HG03108 (cell line): ENCODE measurements at regions not wholly inside any gene's neighbourhood (a gene's known extent, or its start where the extent isn't known, plus 50 kb on each side); places are given as distances from the start of the nearest gene placed in this dataset.

Source experiments
- ATAC-seq: cut with Tn5 transposase; IDR thresholded peaks from one replicate; pipeline ENCODE4 v1.9.1; 2021; ENCODE audit warnings: moderate library complexity; ENCODE audit not compliant: unreplicated experiment

DNA sequence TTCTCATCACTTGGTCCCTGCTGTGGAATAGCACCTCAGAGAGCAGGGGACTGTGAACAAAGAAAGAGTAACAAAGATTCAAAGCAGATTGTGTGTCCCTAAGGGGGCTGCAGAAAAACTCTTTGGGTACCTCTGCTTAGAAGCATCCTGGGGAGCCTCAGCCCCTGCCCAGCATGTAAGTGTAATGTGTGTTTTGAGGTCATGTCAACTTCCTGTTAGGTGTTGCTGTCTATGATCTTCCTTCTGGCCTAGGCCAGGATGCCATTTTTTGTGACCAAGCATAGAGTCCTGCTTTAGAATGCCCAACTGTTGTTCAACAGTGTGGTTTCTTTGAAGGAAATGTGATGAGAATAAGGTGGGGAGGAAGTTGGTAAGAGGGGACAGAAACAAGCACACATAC is 77.1 kb upstream of the BCL6 start:
- no peak for ATAC-seq

DNA sequence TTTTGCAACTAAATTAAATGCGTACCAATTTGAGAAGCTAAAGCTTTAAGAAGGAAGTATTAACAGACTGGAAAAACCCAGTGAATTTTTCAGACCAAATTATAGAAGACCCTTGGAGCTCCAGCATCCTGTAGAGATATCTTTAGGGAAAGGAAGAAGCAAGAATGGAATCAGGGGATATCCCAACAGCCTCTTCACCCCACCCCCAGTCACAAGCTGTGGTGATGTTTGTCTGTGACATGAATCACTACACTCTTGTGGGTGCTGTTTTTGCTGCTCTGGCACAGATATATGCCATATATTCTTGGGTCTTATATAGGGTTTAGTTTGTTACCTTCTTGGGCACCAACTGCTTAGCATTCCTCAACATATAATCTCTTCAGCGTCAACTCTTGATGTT is 78.5 kb upstream of the BCL6 start:
- ATAC-seq: no peak

DNA sequence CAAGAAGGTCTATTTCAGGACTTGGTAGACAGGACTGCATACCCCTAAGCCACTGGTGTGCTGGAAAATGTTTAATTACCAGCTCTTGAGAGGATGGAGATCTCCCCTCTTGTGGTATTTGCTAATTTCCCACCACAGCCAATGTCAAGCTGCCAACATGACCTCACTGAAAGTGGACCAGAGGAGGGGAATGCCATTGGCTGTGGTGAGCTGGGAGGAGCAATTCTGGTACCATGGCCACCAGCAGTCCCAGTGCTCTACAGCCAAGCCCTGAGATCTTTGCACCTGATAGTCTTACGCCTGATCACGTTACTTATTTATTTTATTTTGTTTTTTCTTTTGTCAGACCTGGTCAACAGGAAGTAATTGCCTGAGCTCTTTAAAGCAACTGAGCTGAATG is 82.5 kb upstream of the BCL6 start:
- ATAC-seq: no peak

DNA sequence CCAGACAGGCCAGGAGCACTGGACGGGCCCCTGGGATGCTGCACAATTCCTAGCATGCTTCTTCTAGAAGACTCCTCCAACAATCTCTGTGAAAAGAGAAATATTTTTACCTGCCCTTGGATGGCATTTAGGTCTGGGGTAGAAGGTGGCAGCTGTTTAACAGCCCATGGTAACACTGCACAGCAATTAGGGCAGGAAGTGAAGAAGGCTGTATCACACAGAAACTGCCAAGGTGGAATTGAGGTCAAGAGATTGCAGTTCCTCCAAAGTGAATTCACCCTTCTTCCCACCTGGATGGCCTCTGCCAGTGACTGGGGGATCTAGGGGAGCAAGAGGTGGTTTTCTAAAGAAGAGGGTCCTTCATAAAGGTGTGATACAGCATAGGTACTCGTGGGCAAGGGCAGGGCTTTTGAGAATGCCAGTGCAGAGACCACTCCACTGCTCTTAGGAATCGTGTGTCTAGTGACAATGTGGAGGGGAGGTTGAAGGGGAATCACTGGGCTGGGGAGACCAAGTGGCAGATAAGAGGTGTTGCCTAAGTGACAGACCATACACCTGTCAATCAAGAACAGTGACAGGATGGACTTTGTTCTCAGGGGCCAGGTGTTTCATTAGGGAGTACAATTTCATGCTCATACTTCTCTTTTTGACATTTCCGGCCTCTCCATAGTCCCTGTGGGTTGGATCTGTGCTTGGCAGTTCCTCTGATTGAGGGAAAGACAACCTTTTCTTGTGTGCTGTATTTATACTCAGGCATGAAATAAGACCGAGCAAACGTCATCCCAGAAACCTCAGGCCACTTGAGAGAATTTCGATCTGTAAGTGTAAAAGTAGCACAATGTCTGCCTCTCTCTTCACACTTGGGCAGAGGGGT is 83.5 kb upstream of the BCL6 start:
- peak; percentile 78 for ATAC-seq

DNA sequence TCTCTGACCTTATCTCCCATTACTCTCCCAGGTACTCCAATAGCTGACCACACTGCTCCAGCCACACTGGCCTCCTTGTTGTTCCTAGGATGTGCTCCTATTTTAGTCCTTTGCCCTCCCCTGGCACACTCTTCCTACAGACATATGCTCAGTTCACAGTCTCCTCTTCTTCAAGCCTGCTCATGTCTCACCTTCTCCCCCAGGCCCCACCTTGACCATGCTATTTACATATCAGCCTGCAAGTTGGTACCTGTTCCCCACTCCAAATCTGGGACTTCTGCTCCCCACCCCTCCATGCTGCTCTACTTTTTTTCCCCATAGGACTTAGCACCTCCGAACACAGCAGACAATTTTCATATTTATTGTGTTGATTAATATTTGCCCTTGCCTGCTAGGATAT is 84.9 kb upstream of the BCL6 start:
- ATAC-seq: no peak

DNA sequence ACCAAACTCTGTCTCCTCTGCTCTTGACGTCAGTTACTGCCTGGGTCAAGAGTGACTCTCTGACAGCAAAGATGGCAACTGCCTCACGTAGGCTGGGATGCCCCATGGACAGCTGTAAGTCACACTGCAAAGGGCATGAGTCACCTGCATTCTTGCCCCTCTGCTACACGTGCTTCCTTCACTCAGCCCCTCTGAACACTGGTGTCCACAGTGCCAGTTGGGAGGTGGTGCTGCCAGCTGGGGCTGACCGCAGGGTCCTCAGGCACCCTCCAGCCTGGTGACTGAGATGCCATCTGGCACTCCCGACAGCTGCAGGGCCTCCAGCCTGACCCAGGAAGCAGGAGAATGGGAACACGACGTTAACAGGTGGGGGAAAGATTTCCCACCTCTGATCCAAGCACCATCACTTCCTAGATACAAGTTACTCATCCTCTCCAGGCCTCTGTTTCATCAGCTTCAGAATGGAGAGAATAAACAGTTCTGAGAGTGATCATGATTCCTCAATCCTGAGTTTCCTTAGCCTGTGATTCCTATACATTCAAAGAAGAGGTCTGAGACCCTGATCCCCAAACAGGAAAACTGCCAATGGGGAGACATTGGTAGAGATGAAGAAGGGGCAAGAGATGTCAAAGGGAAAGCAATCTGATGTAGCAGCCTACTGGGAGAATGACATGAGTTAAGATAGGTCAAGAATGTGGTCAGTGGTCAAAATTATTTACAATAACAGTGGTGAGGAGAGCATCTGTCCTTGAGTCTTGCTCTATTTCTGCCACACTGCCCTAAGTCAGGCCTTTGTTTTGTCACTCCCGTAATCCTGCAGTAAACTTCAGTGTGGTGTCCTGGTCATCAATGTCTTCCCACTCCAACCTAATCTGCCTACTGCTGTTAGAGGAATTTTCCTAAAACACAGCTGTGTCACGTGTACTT is 86.1 kb upstream of the BCL6 start:
- no peak for ATAC-seq

DNA sequence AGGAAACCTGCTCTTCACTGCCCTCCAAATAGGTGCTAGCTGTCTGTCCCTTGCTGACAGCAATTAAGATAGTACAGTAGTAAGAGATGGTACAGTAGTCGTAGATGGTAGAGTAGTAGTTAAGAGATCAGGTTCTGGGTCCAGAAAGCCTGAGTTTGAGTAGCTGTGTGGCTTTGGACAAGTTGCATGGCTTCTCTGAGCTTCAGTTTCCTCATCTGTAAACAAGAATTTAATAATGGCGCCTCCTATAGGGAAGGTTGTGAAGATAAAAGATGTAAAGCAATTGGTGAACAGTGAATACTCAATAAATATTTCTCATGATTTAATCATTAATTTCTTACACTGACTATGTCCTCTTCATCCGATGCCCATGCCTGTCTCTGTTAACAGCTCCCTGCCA is 86.9 kb upstream of the BCL6 start:
- ATAC-seq: no peak

DNA sequence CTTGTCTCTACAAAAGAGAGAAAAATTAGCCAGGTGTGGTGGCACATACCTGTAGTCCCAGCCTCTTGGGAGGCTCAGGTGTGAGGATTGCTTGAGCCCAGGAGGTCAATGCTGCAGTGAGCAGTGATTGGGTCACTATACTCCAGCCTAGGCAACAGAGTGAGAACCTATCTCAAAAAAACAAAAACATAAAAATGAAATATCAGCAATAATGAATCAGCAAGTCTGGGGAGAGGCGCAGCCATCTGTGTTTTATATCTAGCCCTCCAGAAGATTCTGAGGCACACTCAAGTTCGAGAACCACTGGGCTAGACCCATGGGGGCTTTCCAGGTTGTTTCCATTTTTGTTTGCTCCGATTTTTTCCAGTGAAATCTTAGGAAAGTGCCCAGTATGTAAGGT is 88.1 kb upstream of the BCL6 start:
- no peak for ATAC-seq

DNA sequence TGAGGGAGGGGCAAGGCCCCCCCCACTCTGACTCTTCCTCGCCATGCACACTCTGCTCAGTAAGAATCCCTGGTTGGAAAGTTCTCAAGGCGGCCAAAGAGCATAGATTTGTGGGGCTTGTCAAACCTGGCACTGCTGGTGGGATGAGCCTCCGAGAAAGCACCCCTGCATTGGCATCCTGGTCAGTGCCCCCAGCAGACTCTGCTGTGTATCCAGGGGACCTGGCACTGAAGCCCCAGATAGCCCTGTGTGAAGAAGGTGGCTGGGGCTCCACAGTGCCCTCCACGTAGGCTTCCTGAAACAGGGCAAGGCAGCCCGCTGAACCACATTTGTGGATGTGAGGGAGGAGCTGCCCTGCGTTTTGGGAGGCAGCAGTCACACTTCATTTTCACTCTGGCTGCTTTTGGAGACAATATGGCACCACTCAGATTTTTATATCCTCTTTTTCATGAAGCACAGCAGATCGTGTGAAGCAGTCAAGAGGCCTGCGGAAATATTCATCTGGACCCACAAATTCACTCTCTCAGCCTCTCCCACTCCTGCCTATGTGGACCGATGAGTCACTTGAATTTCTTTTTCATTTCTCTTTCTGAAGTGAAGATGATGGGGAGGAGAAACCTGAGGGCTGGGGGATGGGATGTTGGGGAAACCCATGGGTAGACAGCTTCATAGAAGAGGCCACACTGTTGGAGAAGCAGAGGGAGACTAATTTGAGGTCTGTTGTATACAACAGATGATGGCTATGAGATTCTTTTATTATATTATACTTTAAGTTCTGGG is 88.7 kb upstream of the BCL6 start:
- ATAC-seq: no peak

DNA sequence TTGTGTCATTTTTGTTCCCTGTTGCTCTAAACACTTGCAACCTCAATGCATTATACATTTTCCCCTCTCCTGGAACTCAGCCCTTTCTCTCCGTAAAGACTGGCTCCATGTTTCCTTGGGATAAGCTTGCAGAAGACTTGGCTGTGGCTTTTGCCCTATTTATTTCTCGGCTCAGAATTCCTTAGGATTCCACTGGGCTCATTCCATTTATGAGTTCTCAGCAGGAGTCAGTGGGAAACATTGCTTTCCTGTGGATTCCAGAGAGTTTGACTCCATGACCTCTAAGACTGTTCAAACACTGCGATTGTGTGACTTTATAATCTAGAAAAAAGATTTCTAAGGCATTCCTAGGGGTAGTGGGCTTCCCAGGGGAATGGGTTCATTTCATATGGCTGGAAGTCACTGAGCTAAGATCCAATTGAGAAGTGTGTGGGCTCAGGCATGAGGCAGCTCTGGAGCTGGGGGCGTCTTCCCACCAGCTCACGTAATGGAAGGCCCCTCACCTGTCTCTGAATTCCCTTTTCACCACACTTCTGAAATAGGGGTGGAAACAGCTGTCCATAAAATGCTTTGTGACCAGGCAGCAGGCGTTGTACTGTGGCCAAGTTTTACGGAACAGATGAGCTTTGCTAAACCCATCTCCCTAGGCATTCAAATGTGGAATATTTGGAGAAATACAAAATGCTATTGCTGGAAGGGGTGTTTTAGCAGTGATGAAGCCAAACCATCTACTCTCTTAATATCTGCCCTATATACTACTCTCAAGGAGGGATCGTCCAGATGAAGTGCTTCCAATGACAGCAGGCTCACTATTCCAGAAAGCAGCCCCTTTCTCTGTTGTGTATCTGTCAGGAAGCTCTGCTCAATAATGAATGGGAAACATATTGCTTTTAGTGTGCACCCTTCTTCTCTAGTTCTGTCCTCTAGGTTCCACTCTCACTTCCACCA is 91.8 kb upstream of the BCL6 start:
- ATAC-seq: no peak

DNA sequence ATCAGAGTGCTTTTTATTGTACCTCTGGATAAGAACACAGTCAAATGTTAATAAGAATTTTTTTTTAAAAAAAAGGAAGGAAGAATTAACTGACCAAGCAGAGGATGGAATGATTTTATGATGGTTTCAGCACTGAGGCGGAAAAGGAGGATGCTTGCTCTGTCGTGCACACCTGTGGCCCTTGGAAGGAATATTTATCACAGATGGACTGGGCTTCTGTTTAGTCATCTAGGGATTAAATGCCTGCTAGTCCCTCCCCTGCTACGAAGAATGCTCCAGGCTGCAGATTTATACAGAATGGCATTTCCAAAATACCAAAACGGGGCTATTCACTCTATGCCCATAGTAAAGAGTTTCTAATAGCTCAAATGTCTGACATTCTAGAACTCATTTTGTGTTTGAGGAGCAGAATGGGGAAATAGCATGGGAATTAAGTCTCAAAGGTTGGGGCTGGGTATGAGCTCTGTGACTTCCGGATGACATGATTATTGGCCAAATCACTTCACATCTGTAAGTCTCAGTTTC is 92.8 kb upstream of the BCL6 start:
- no peak for ATAC-seq

DNA sequence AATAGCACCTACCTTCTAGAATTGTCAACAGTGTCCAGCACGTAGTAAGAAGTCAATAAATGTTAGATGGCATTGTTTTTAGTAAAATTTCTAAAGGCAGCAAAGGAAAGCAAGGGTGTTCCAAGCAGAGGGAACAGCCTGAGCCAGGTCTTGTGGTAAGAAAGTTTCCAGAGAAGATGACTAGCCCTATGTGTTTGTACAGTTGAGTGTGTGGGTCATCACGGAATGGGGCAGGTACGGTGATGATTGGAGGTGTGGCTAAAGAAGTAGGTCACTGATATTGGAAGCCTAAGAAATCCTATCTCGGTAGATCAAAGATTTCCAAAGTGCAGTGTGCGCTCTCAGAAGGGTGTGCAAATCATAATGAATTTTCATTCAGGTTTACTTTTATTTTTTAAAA is 94.2 kb upstream of the BCL6 start:
- ATAC-seq: no peak

DNA sequence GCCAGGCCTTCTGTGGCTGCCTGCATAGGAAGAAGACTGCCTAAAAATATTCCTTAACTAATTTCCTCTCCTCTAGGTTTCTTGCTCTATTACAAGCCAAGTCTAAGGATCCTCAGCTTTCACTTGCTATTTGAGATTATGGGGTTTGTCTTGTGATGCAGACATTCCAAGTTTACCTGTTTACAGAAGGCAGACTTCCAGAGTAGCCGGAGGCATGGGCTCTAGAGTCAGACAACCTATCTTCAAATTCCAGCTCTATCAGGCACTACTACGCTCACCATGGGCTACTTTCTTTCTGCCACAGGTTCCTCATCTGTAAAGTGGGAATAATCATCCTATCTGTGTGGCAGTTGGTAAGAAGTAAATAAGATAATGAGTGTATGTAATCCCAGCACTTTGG is 95.6 kb upstream of the BCL6 start:
- no peak for ATAC-seq

DNA sequence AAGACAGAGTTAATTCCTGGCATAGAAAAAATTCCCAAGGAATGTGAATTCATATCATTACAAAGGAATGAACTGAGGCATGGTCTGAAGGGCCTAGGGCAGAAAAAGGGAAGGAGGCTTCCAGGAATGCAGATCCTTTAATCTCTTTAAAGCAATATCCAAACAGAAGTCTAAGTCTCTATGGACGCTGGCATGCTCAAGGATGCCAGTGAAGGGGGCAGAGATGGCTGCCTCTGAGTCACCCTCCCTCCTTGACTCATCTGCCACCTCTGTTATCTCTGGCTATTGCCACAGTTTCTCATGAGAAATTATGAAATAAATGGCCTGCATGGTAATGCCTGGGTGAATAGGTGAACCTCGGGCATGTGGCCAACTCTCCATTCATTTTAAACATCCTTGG is 96.3 kb upstream of the BCL6 start:
- no peak for ATAC-seq

DNA sequence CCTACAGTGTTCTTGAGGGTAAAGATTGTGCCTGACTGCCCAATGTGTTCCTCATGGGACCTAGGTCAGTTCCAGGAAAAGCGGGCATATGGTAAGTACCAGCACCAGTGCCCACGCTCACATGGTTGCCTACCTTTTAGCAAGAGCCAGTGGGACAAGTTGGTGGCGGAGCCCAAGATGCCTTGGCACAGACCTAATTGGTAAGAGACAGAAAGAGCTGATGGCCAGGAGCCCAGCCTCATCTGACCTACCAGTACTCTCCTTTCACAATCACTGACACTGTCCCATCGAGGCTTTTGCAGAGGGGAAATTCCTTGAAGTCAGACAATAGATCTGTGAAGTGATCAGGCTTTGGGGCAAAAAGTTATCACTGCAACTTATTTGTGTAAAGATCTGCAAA is 98.4 kb upstream of the BCL6 start:
- no peak for ATAC-seq

DNA sequence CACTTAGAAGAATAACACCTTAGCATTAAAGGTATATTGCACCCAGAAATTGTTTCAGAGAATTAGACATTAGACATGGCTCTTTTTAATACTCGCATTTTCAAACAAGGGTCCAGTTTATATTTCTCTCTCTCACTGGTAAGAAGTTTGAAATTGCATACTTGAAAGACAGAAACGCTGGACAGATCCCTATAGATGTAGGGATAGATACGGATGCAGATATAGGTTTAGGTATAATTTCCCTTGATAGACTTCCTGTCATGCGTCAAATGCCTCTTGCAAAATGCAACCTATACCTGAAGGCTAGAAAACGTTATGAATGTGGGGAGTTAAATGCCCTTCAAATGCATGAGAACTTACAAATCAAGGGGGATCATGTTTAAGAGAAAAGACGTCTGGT is 99.4 kb upstream of the BCL6 start:
- no peak for ATAC-seq

DNA sequence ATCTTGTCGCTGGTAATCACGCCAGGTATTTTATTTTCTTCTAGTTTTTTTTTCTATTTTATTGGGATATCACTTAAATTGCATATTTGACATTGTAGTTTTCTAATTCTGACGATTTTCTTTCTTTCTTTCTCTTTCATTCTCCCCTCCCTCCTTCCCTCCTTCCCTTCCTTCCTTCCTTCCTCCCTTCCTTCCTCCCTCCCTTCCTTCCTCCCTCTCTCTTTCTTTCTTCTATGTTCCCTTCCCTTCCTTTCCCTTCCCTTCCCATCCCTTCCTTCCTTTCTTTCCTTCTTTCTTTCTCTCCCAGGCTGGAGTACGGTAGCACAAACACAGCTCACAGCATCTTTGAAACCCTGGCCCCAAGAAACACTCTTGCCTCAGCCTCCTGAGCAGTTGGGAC is 100.6 kb upstream of the BCL6 start:
- no peak for ATAC-seq

DNA sequence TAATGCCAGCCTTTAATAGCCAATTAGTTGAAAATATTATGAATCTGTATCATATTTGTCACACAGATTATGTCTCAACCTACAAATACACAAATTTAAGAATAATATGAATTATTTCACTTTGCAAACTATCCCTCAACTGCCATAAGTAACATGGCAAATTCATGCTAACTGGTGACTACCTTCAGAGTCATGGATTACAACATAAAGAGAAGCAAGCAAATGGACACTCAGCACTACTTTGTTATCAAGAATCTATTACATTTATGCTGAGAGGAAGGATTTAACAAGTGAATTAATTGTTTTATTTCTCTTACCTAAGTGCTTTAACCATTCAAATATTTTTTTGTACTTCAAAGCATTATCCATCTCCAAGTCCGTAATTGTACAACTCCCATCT is 103.1 kb upstream of the BCL6 start:
- ATAC-seq: no peak

DNA sequence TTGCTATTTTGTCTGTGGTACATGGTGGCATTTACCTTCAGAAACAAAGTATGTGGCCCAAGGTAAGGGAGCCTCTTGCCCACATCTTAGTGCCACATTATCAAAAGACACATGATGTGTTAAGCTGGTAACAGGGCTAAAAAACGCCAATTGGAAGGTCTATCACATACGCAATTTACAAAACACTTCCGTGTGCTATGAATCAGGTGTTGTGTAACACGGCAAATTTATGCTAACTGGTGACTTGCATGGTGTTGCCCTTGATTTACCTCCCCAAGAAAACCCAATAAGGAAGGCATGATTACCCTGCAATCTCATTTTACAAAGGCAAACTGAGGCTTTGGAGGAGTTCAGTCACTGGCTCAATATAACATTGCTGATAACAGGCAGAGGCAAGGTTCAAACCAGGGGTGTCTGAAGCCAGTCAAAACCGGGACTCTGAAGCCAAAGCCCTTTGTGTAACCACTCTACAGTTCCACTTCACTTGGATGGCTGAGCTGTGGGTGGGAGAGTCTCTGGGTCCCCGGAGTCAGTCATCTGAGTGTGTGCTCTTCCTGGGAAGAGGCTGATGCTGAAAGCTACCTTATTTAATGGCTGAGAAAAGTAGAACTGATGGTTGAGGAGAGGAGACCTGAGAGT is 103.9 kb upstream of the BCL6 start:
- no peak for ATAC-seq
